GM19351 (cell line): ENCODE measurements at regions not wholly inside any gene's neighbourhood (a gene's known extent, or its start where the extent isn't known, plus 50 kb on each side); places are given as distances from the start of the nearest gene placed in this dataset.
"Not testable (repeated sequence)": the region's sequence is repeated elsewhere in the genome, so short reads cannot be mapped to it uniquely, and the experiment has no call there.

Experiments
- ATAC-seq: cut with Tn5 transposase; IDR thresholded peaks from one replicate; pipeline ENCODE4 v1.9.1; 2021; ENCODE audit warnings: mild to moderate bottlenecking, moderate library complexity; ENCODE audit not compliant: unreplicated experiment

DNA sequence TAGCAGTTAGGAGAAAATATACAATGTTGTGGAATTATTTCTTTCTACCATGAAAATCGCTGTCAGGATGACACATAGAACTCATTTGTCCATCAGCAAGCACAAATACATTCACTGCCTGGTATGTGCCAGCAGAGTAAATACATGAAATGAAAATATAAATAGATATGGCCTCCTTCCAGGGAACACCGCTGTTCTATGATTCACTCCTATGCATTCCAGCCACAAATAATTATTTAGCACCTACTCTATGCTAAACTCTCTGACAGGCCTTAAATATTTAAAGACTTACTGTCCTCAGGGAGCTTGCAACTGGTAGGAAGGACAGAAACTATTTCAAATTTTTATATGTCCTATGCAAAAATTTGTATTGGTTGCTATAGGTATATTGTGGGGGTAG is 975.0 kb upstream of the NCAM2 start:
- no peak for ATAC-seq

DNA sequence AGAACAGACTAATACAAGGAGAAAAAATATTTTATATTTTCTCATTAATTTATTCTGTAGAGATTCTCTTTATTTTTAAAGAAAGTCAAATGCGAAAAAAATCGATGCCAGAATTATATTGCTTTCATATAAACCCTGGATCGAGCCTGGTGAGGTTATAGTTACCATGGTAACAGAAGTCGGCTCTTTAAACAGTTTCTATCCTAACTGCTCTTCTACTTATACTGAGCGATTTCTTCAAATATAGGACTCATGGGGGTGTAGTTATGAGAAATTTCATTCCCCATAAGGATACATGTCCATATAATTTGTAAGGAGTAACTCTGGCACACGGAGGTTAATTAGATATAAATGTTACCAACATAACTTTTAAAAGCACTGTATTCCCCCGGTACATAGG is 973.5 kb upstream of the NCAM2 start:
- no peak for ATAC-seq

DNA sequence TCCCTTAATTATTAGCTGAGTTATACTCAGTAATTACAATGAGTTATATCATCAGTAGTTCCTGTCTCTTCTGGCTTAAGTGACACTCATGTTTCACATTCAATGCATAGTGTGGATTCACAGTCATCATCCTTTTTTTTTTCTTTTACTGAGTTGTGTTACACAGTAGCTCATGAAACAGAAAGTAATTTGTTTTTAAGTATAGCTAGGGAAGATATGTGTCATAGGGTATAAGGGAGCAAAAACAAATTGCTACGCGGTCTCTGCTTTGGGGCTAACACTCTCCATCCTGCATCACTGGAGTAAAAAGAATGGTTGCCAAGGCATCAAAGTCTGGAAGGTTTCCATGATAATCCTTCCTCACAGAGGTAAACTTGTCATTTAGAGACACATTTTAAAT is 971.7 kb upstream of the NCAM2 start:
- ATAC-seq = no peak

DNA sequence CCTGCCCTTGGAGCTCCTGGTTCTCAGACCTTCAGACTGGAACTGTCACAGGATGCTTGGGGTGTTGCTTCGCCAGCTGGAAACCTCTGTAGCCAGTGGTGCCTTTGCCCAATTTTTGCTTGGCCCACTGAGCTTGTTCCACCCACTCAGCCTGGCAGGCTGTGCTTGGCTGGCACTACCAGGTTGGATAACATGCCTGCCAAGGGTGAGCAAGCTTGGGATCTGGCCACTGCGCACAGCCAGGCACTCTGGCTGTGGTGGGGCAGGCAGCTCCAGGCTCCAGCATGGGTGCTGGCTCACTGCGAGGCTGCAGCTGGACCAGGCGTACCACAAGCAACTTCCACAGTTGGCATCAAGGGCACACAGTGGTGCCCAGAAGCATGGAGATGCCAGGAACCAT is 967.8 kb upstream of the NCAM2 start:
- no peak for ATAC-seq

DNA sequence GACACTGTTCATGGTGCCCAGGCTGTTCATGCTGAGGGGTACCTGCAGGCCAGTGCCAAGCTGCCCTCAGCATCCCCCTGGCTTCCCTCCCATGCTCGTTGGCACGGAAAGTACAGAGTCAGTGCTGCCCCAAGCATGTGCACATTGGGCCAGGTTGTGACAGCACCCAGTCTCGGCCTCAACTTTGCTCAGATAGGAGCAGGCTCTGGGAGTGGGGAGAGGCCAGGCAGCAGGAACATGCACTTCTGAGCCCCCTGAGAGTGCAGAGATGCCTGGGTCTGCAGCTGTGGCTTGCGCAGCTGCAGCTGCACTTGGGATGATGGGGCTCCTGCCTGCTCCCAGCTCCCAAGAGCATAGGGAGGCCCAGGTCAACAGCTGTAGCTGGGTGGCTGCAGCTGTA is 966.4 kb upstream of the NCAM2 start:
- no peak for ATAC-seq

DNA sequence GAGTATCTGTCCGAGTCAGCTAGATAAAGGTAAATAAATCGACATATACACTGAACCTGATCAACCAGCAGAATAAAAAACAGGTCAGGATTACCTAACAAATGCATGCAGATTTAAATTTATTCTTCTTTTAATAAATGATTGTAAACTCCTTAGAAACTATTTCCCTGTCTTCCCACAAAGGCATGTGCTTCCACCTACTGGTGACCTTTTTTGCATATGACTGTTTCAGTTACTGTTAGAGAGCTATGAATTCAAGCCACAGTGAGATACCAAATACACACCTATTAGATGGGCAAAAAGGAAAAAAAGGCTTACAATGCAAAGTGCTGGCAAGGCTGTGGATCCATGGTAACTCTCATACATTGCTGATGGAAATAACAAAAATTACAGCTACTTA is 957.4 kb upstream of the NCAM2 start:
- ATAC-seq = no peak

DNA sequence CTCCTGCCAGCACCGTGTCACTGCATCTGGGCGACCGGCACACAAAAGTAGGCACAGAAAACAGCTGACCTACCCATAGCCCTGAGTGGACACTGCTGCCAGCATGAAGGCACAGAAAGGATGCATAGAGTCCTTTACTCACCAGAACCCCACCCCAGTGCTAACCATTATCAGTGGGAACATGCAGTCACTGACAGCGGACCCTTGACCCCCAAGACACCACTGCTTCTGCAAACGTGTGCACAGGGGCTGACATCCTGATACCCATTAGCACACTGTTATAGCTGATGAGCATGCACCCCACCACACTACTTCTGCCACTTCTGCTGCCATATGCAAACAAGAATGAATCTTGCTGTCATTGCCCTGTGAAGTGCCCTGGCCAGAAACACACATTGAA is 953.0 kb upstream of the NCAM2 start:
- ATAC-seq = no peak

DNA sequence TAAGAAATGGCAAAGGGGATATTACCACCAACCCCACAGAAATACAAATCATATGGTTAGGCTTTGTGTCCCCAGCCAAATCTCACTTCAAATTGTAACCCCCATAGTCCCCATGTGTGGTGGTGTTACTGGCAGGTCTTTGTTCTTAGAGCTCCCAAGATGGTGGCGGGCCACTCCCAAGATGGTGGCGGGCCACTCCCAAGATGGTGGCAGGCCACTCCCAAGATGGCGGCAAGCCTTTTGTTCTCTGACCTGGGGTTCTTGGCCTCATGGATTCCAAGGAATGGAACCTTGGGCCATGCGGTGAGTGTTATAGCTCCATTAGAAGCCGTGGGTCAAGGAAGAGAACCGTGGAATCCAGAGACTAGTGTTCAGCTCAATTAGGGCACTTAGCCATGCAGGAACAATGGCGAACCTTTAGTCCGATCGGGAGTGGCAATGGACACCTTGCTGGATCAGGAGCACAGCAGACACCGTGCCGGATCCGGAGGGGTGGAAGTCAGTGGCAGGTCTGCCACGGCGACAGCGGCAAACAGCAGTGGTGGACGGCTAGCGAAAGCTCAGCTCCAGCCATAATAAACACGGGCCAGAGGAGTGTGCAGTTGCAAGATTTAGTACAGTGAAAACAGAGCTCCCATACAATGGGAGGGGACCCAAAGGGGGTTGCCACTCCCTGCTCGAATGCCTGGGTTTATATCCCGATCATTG is 949.9 kb upstream of the NCAM2 start:
- not testable (repeated sequence) for ATAC-seq

DNA sequence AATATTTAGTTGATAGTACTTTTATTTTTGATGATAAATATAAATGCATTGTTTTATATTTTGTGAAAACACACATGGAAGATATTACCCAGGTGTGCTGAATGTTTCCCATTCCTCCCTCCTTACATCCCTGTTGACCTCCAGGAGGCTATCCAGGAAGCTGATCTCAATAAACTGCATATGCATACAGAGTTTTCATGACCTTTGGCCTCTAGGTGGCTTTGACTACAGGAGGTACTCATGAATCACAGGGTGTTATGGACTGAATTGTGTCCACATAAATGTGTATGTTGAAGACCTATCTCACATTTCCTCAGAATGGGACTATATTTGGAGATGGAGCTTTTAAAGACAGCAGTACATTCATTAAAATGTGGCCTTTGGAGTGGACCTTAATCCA is 914.9 kb upstream of the NCAM2 start:
- no peak for ATAC-seq

DNA sequence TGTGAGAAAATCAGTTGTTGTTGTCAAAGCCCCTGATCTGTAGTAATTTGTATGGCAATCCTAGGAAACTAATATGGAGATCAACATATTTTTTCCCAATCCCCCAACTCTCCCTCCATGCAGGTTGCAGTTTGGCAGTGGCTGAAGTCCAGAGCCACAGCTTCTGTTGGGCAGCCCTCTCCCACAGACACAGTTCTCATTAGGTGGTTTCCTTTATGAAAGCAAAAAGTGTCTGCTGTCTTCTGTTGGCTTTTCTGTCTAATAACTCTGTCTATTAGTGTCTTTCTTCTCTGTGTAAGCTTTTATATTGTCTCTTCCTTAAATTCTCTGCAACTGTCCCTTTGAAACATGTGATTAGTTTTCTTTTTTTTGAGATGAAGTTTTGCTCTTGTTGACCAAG is 914.3 kb upstream of the NCAM2 start:
- no peak for ATAC-seq

DNA sequence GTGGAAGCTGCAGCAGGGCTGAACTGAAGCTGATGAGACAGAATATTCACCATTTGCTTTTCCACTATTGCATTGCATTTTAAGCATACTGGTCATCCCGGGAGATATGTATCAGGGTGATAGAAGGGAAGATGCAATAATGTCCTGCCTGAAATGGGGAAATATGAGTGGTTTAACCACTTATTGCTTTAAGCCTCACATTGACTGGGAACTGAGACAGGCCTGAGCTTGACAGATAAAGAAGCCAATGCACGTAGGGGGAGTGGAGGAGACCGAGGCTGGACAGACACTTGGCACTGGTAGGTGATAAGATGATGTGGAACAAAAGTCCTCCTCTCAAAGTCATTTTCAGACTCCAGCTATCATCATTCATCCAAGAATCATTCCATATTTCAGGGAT is 911.7 kb upstream of the NCAM2 start:
- ATAC-seq = no peak

DNA sequence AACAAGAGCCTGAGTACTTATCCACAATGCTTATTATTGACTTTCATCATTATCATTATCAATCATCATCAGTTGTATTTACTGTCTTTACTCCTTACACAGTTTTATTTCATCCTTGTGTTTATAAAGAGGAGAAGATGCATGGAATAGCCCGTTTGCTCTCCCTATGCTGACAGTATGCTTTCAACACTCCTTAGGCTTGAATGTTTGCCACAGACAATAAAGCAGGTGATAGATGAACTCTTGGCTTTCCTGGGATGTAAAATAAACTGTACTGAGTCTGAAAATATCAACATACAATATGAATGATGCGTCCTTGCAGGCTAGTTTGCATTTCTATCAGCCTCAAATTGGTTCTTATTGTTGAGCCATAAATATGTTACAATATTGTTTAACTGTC is 891.8 kb upstream of the NCAM2 start:
- ATAC-seq = no peak

DNA sequence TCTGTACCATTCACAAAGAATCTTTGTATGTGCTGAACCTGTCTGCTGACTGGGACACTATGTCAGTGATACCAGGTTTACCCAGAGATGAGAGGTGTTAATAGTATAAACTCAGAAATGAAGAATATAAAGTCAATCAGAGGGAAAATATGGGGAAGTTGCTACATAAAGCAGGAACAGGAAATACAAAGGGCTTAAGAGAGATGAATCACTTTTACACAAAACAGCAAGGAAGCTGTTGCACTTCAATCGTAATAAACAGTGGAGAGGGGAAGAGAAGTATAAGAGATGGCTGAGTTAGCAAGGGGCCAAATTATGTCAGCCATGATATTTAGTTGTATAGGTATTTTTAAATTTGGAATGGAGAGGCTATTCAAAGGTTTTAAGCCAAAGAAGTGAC is 890.2 kb upstream of the NCAM2 start:
- ATAC-seq = no peak

DNA sequence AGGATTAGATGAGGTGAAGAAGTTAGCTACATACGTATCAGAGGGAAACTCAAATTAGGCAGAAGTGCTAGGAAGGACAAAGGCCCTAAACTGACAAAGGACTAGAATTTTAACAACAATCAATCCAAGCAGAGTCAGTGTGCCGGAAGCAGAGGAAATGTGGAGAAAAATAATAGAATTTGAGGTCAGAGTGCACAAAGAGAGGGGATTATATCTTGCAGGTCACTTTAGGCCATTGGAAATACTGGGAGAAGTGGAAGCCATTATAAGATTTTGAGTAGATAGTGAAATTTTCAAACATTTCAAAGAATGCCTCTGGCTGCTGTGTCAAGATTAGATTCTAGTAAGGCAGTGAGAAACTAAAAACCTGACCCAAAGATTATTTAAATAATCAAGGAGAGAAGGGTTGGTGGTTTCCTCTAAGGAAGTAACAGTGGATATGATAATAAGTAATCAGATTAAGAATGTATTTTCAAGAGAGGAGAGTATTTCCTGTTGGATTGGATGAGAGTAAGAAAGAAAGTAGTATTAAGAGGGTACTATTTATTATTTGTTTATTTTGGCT is 889.2 kb upstream of the NCAM2 start:
- ATAC-seq = no peak

DNA sequence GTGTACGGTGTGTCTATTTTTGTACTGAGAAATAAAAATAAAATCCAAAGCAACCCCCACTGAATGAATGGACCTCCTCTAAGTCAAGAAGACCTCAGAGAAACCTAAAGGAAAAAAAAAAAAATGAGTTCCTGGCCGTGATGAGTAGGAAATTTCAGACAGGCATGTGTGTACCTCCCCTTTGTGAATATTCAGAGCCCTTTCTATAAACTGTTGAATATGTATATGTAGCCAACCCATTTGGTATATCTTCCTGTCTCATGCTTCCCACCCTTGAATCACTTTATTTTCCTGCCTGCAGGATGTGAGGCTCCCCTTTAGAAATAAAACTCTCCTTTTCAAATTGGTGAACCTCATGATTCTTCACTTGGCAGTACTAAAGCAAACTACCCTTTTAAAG is 887.8 kb upstream of the NCAM2 start:
- ATAC-seq = no peak

DNA sequence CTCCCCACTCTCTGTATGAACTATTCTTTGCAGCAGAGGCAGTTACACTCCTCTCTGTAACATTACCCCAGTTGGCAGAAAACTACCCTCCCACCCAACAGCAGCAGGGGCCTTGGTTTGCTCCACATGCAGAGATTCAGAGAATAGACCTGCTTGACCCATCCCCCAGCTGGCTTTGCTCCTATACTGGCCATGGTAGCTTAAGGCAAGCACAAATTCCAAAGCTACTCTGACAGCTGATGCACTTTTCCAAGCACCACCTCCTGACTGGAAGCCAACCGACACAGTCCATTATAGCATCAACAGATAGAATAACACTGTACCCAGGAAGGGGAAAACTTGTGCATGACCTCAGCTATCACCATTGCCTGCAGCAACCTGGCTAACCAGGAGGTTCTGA is 846.5 kb upstream of the NCAM2 start:
- ATAC-seq = no peak

DNA sequence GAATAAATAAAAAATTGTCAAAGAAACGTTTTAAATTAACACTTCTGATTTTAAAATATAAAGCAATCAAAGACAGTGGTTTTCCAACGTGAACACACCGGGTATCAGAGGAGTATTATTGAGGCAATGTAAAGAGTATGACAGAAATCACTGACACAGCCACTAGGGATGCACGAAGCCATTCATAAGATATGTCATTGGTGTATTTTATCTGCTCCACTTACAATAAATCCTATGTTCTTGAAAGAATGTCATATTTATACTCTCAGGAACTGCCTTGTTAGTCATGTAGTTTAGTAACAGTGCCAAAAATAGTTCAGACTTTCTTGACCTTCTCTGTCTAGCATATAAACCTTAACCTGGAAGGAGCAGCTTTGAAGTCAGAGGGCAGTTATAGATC is 835.0 kb upstream of the NCAM2 start:
- no peak for ATAC-seq

DNA sequence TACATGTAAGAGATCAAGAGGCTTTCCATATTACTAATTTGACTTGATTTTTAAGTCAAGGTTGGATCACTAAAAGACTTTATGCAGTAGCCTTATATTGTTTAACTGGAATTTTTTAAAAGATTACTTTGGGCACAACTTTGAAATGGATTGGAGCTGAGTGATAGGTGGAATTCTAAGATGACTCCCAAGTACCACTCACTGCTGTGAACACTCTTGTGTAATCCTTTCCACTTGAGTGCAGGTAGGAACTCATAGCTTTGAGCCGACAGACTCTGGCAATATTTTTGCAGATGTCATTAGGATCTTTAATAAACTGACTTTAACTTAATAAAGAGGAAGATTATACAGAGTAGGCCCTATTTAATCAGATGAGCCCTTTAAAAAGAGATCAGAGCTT is 831.1 kb upstream of the NCAM2 start:
- no peak for ATAC-seq

DNA sequence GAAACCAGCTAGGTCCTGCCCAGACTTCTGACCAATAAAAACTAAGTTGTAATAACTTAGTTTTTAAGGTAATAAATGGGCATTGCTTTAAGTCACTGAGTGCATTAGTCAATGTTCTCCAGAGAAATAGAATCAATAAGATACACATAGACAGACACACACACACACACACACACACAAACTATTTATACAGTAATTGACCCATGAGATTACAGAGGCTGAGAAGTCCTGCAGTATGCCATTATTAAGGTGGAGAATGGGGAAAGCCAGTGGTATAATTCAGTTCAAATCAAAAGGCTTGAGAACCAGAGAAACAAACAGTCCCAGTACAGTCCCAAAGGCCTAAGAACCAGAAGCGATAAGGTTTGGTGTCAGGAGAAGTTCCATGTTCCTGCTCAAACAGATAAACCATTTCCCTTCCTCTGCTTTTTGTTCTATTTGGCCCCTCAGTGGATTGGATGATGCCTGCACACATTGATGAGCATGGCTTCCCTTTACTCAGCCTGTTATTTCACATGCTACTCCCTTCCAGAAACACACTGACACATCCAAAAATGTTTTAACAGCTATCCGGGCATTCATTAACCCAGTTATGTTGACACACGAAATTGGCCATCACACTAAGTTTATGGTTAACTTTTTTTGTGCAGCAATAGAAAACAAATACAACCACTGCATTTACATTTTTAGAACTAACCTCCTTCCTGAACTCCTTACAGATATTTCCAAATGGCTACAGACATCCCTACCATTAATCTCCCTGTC is 828.2 kb upstream of the NCAM2 start:
- no peak for ATAC-seq

DNA sequence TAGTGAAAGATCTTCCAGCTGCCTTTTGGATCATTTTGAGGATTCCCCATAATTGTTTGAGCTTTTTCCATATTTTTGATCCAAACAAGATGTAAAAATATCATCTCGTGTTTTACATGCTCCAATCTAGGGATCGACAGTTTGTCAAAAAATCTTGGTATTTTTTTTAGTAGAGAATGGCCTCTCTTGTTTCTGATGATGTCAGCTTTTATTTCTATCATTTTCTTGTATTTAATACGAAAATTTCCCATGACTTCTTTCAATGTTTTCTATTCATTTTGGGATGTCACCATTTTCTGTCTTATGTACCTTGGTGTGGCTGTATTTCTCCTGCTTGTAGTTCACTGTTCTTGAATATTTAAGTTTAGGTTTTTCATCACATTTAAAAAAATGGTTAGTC is 812.0 kb upstream of the NCAM2 start:
- no peak for ATAC-seq

DNA sequence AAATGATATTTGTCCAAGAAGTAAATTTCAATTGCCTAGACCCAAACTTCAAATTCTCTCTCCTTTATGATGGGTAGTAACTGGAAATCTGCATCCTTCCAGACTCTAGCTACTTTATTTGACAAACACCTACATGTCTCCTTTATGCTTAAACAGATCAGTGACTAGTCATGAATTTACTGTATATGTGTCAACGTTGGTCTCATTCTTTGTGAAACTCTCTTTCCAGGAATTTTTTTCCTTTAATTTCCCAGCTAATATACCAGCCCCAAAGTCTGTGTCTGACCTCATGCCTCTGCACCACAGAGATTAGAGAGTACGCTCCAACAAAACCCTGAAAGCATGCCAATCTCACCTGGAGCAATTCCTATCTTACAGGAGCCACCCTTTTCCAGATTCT is 811.2 kb upstream of the NCAM2 start:
- no peak for ATAC-seq

DNA sequence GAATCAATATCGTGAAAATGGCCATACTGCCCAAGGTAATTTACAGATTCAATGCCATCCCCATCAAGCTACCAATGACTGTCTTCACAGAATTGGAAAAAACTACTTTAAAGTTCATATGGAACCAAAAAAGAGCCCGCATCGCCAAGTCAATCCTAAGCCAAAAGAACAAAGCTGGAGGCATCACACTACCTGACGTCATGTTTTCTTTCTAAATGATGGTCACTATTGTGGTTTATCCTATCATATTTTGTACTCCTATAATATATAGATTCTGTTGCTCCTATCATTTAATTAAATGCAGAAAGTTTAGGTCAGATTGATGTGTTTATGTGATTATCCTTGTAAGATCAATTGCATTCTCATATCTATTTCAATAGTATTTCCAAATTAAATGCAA is 796.9 kb upstream of the NCAM2 start:
- ATAC-seq = not testable (repeated sequence)
